ENCODE measurements at regions not wholly inside any gene's neighbourhood (a gene's known extent, or its start where the extent isn't known, plus 50 kb on each side); places are given as distances from the start of the nearest gene placed in this dataset.
A peak's percentile ranks its signal among the peaks of the same experiment; 100 is the strongest.

- TF ChIP-seq SNAI2 (CRISPR knock-in tag; IDR thresholded peaks at IDR 0.05) (no peak), ESRRG (CRISPR knock-in tag; IDR thresholded peaks at IDR 0.05) (no peak), POU6F1 (CRISPR knock-in tag; IDR thresholded peaks at IDR 0.05; ENCODE audit: borderline replicate concordance, low read depth) (no peak), ZNF565 (CRISPR knock-in tag; conservative IDR thresholded peaks at IDR 0.05; ENCODE audit: low read depth) (no peak), CSRNP3 (CRISPR knock-in tag; IDR thresholded peaks at IDR 0.05) (no peak), TSHZ2 (CRISPR knock-in tag; IDR thresholded peaks at IDR 0.05) (no peak), ISL1 (CRISPR knock-in tag; IDR thresholded peaks at IDR 0.05) (no peak), BACH2 (CRISPR knock-in tag; IDR thresholded peaks at IDR 0.05; ENCODE audit: borderline replicate concordance) (no peak), ZC3H10 (CRISPR knock-in tag; IDR thresholded peaks at IDR 0.05) (no peak), ZFP30 (CRISPR knock-in tag; IDR thresholded peaks at IDR 0.05) (no peak), RARB (CRISPR knock-in tag; IDR thresholded peaks at IDR 0.05) (no peak), CSDC2 (CRISPR knock-in tag; IDR thresholded peaks at IDR 0.05) (no peak), CREB5 (CRISPR knock-in tag; IDR thresholded peaks at IDR 0.05; ENCODE audit: low read depth) (no peak), GLIS3 (CRISPR knock-in tag; IDR thresholded peaks at IDR 0.05) (no peak), TOX (CRISPR knock-in tag; IDR thresholded peaks at IDR 0.05; ENCODE audit: borderline replicate concordance) (no peak), ZNF70 (CRISPR knock-in tag; IDR thresholded peaks at IDR 0.05) (no peak), PATZ1 (CRISPR knock-in tag; IDR thresholded peaks at IDR 0.05; ENCODE audit: borderline replicate concordance) (no peak), ARNTL (CRISPR knock-in tag; IDR thresholded peaks at IDR 0.05; ENCODE audit: borderline replicate concordance, low read depth) (no peak), ZNF8 (CRISPR knock-in tag; IDR thresholded peaks at IDR 0.05) (no peak), PPARA (CRISPR knock-in tag; IDR thresholded peaks at IDR 0.05; ENCODE audit: borderline replicate concordance) (no peak)
- peak; percentile 39; the same call in 2 of the 3 replicates for ATAC-seq
These were observed 106.0 kb upstream of the SLC44A3 start for GRCh38 chr1:94714152-94714551.

- peak; percentile 91 for ATAC-seq
- TF ChIP-seq POU6F1 (CRISPR knock-in tag; IDR thresholded peaks at IDR 0.05; ENCODE audit: borderline replicate concordance, low read depth) (no peak), CSDC2 (CRISPR knock-in tag; IDR thresholded peaks at IDR 0.05) (no peak), TSHZ2 (CRISPR knock-in tag; IDR thresholded peaks at IDR 0.05) (no peak), PPARA (CRISPR knock-in tag; IDR thresholded peaks at IDR 0.05; ENCODE audit: borderline replicate concordance) (no peak), RARB (CRISPR knock-in tag; IDR thresholded peaks at IDR 0.05) (no peak), SNAI2 (CRISPR knock-in tag; IDR thresholded peaks at IDR 0.05) (no peak), ZC3H10 (CRISPR knock-in tag; IDR thresholded peaks at IDR 0.05) (no peak), ZNF565 (CRISPR knock-in tag; conservative IDR thresholded peaks at IDR 0.05; ENCODE audit: low read depth) (no peak), TOX (CRISPR knock-in tag; IDR thresholded peaks at IDR 0.05; ENCODE audit: borderline replicate concordance) (no peak), CSRNP3 (CRISPR knock-in tag; IDR thresholded peaks at IDR 0.05) (no peak), ZNF8 (CRISPR knock-in tag; IDR thresholded peaks at IDR 0.05) (no peak), ZNF70 (CRISPR knock-in tag; IDR thresholded peaks at IDR 0.05) (no peak), ESRRG (CRISPR knock-in tag; IDR thresholded peaks at IDR 0.05) (no peak), ISL1 (CRISPR knock-in tag; IDR thresholded peaks at IDR 0.05) (no peak), ZFP3 (CRISPR knock-in tag; IDR thresholded peaks at IDR 0.05) (no peak)
These were observed 106.5 kb upstream of the SLC44A3 start for GRCh38 chr1:94713472-94714141.
